Stimulated activated naive CD8-positive, alpha-beta T cell treated with anti-CD3 and anti-CD28 coated beads, Interleukin-15, Interleukin-2, amounts not matched to agents 100 ng/mL and 50 ng/mL, for 24 hours (primary cell): ENCODE measurements at regions not wholly inside any gene's neighbourhood (a gene's known extent, or its start where the extent isn't known, plus 50 kb on each side); places are given as distances from the start of the nearest gene placed in this dataset.
"Not testable (repeated sequence)": the region's sequence is repeated elsewhere in the genome, so short reads cannot be mapped to it uniquely, and the experiment has no call there.

Experiments
- H3K27ac Mint-ChIP-seq: one replicate; pipeline ENCODE4 v1.8.0; 2021; ENCODE audit warnings: mild to moderate bottlenecking, mixed read lengths
- H3K27me3 Mint-ChIP-seq: one replicate; pipeline ENCODE4 v1.8.0; 2021; ENCODE audit warnings: mixed read lengths
- H3K36me3 Mint-ChIP-seq: one replicate; pipeline ENCODE4 v1.8.0; 2021; ENCODE audit warnings: low read depth, mixed read lengths
- H3K4me1 Mint-ChIP-seq: one replicate; pipeline ENCODE4 v1.8.0; 2021; ENCODE audit warnings: low read depth, mixed read lengths
- H3K4me3 Mint-ChIP-seq: one replicate; pipeline ENCODE4 v1.8.0; 2021; ENCODE audit warnings: mild to moderate bottlenecking, mixed read lengths
- H3K9me3 Mint-ChIP-seq: one replicate; pipeline ENCODE4 v1.8.0; 2021; ENCODE audit warnings: mixed read lengths

DNA sequence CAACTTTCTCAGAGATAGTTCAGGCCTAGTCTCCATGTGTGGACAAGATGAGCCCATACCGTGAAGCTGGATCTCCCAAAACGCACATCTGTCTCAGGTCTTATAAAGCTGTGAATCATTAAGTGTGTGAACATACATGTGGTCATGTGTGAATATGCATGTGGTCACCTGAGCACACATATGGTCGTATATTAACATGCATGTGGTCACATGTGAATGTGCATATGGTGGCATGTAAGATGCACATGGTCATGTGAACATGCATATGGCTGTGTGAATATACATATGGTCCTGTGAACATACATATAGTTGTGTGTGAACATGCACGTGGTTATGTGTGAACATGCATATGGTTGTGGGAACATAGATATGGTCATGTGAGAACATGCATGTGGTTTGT is 172.5 kb upstream of the PZP start:
- H3K27me3 Mint-ChIP-seq: no peaks in the 10 kb centered on the region
- no peak overlapping the region for H3K4me3 Mint-ChIP-seq
- H3K27ac Mint-ChIP-seq: no peak overlapping the region
- H3K36me3 Mint-ChIP-seq: no peaks in the 10 kb centered on the region
- H3K9me3 Mint-ChIP-seq: no peaks in the 10 kb centered on the region
- H3K4me1 Mint-ChIP-seq: no peaks in the 10 kb centered on the region

DNA sequence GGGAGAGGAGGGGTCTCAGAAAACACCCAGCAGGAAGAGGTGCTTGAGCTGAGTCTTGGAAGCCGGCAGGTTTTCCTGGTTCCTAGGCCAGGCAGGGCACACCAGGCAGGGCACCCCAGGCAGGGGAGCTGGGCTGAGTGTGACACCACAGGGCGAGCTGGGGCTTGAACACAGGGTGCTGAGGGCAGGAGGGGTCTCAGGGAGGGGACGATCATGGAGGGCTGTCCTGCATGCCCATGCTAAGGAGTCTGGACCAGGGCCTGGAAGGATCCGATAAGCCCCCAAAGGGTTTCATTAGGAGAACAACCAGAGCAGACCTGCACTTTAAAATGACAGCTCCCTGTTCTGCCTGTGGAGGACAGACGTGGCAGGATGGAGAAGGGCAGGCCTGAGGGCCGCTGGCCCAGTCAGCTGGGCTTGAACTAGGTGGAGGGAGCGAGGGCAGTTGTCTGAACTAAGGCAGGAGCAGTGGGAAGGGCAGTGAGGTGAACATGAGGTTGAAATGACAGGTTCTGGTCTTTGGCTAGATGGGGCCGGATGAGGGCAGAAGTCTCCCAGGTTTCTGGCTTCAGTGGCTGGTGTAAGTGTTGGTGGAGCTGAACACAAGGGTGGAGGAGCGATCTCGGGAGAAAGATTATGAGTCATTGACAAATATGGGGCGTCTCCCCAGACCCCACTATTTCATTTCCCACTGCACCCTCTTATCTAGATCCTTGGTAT is 171.0 kb upstream of the PZP start:
- Mint-ChIP-seq H3K36me3 (no peaks in the 10 kb centered on the region), H3K27ac (no peak overlapping the region), H3K4me3 (no peak overlapping the region), H3K9me3 (no peaks in the 10 kb centered on the region), H3K4me1 (no peaks in the 10 kb centered on the region), H3K27me3 (no peaks in the 10 kb centered on the region)

DNA sequence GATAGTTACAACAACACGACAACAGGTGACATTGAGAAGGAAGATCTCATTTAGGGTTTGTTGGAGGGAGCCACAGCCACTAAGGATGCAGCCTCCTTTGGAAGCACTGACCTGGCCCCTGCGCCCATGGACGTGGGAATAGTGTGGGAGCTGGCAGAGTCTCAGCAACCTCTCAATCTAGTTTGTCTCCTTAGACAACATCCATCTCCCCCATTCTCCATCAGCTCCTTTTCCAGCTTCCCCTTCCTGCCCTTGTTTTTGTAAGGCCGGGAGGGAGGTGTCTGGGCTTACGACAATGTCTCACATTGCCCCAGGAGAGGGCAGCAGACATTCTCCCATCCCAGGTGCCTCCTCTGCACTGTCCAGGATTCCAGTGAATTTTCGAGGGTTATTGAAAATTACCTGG is 170.2 kb upstream of the PZP start:
- H3K4me3 Mint-ChIP-seq: no peak overlapping the region

DNA sequence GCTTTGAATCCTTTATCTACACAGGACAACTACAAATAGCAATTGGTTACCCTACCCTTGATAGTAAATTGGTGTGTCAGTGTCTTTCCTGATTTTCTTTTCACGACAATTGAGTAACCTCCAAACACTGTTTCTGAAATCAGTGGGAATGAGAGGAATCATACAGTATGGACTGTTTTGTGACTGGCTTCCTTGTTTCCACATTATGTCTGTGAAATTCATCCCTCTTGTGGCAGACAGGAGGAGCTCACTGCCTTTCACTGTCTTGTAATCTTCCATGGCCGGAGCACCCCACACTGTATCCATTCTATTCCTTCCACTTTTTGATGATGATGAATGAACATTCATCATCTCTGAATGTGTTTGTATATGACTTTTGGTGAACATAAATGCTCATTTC is 164.0 kb upstream of the PZP start:
- Mint-ChIP-seq H3K36me3 (no peaks in the 10 kb centered on the region), H3K9me3 (no peaks in the 10 kb centered on the region), H3K4me1 (peaks cover 10% of the 10 kb centered on the region), H3K27ac (no peak overlapping the region), H3K4me3 (no peak overlapping the region), H3K27me3 (no peaks in the 10 kb centered on the region)

More for the DNA sequence above, 170.2 kb upstream of the PZP start:
- Mint-ChIP-seq H3K36me3 (no peaks in the 10 kb centered on the region), H3K9me3 (no peaks in the 10 kb centered on the region), H3K4me1 (no peaks in the 10 kb centered on the region), H3K27ac (no peak overlapping the region), H3K27me3 (no peaks in the 10 kb centered on the region)

DNA sequence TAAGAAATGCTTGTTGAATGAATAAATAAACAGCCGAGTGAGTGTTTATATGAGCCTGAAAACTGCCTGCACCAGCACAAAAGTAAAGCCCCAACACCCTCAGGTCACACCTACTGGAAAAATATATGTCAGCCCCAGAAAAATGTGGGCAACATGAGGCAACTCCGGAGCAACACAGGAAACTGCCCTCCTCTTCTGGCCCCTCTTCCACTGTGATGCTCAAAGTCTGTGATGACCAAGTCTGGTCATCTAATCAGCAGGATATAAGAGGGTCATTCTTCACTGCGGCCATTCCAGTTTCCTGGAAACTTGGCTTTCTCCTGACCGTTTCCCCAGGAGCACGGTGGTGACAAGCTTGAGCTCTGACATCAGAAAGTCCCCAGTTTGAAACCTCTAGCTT is 159.6 kb upstream of the PZP start:
- Mint-ChIP-seq H3K27ac (no peak overlapping the region), H3K4me3 (no peak overlapping the region), H3K27me3 (peaks cover 9% of the 10 kb centered on the region), H3K4me1 (peaks cover 41% of the 10 kb centered on the region), H3K9me3 (no peaks in the 10 kb centered on the region), H3K36me3 (no peaks in the 10 kb centered on the region)

DNA sequence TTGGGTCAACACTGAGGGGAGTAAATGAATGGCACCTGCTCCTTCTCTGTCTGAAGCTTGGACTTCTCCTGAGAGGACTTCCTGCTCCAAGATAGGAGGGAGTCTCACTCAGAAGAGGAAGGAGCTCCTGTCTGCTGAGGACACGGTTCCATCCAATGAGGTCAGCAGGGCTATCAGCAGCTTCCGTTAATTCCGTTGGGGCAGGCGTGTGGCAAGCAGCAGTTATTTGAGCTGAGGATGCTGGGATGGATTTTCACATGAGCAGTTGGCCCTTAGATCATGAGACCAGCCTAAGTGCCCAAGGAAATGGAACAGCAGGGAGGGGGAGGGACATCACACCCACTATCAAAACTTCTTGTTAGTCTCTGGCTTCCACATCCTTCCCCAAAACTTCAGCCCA is 159.0 kb upstream of the PZP start:
- H3K27me3 Mint-ChIP-seq: peaks cover 9% of the 10 kb centered on the region
- H3K36me3 Mint-ChIP-seq: no peaks in the 10 kb centered on the region
- peaks cover 41% of the 10 kb centered on the region for H3K4me1 Mint-ChIP-seq
- no peak overlapping the region for H3K27ac Mint-ChIP-seq
- no peak overlapping the region for H3K4me3 Mint-ChIP-seq
- no peaks in the 10 kb centered on the region for H3K9me3 Mint-ChIP-seq

DNA sequence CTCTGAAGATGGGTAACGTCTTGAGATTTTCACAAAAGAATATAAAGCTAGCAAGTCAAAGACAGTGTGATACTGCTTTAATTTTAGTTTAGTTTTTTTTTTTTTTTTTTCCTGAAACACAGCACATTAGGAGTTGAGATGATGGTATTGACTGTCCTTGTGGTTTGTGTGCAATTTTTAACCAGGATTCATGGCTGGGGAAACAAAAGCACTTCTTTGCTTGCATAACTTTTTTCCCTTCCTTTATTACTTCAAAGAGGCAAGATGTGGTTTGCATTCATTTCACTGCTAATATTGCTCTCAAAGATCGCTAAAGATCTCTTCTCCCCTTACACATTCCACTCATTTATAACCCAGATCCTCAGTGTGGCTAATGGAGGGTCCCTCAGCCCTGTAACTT is 157.1 kb upstream of the PZP start:
- H3K27me3 Mint-ChIP-seq: peaks cover 9% of the 10 kb centered on the region
- H3K27ac Mint-ChIP-seq: no peak overlapping the region
- H3K36me3 Mint-ChIP-seq: no peaks in the 10 kb centered on the region
- H3K4me1 Mint-ChIP-seq: peaks cover 41% of the 10 kb centered on the region
- H3K9me3 Mint-ChIP-seq: no peaks in the 10 kb centered on the region
- no peak overlapping the region for H3K4me3 Mint-ChIP-seq

DNA sequence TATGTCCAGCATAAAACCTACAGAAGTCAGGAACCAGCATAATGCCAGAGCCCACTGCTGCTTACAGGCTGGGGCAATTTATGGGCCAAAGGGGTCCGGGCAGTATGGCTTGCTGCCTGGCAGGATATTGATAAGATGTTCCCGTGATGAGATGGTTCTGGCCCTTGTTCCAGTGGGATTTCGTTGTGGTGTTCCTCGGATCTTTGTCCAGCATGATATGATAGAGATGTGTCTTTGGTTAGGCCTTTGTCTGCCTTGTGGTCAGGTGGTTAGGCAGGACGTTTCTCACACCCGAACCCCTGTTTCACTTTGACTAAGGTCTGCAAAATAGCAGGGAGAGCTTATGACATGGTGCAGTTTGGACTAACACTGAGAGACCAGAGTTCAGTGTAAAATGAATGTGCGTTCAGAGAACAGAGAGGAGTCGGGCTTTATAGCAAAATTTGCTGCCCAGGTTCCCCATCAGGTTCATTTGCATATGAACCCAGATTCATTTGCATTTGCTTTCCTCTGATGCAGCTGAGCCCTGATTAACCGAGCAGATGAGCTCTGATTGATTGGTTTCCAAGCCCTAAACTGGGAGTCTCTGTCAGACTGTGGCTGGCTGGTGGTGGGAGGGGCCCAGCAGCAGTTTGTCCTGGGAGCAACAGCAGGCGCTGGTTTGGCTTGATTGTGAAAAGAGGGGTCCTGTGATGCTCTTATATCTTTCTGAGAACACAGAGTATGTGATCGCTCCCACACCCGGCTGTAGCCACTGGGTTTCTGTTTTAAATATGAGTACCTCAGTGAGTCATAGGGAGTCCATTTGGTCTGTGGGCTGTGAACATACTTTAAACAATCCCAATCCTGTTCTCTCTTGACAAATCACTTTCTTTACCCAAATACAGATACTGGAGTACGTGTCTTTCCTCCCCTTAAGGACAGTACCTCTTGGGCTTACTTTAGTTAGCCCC is 156.3 kb upstream of the PZP start:
- Mint-ChIP-seq H3K27ac (peak overlapping the region; percentile 46), H3K36me3 (no peaks in the 10 kb centered on the region), H3K27me3 (peaks cover 9% of the 10 kb centered on the region), H3K4me1 (peaks cover 41% of the 10 kb centered on the region), H3K9me3 (no peaks in the 10 kb centered on the region), H3K4me3 (peak overlapping the region; percentile 31)

DNA sequence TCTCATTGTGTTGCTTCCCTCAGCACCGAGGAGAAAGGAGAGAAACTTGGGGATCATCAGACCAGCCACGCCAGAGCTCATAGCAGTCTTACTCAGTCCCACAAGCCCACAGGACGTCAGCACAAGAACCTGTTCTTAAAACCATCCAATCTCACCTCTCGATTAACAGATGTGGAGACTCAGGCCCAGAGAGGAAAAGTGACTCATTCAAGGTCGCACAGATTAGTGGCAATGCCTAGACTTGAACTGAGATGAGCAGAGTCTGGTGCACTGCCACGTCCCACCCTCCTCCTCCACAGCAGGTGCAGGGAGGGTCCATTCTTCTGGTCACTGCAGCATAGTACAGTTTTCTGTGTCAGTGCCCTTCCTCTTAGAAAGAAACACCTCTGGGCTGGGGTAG is 154.9 kb upstream of the PZP start:
- no peaks in the 10 kb centered on the region for H3K9me3 Mint-ChIP-seq
- H3K27me3 Mint-ChIP-seq: peaks cover 9% of the 10 kb centered on the region
- H3K4me1 Mint-ChIP-seq: peaks cover 39% of the 10 kb centered on the region
- no peak overlapping the region for H3K4me3 Mint-ChIP-seq
- no peaks in the 10 kb centered on the region for H3K36me3 Mint-ChIP-seq
- no peak overlapping the region for H3K27ac Mint-ChIP-seq

DNA sequence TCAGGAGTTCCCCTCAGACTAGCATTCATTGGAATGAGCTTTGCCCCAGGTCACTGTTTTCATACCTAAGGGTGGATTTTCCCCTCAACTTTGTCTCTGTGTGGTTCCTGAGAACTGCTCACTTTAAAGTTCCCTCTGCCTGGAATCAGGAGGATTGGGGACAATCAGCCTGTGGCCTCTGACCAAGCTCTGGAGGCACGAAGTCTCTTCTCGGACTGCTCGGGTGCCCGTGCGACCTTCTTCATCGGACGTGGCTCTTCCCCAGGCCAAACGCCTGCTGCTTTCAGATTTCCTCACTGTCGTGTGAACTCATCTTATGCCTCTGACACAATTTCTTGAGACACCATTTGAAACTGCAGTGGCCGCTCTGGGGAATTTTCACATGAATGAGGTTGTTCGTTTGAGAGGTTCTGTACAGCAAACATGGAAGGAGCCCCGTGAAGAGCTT is 153.7 kb upstream of the PZP start:
- no peak overlapping the region for H3K27ac Mint-ChIP-seq
- H3K4me1 Mint-ChIP-seq: peaks cover 32% of the 10 kb centered on the region
- H3K4me3 Mint-ChIP-seq: no peak overlapping the region
- no peaks in the 10 kb centered on the region for H3K36me3 Mint-ChIP-seq
- H3K27me3 Mint-ChIP-seq: peaks cover 9% of the 10 kb centered on the region
- no peaks in the 10 kb centered on the region for H3K9me3 Mint-ChIP-seq

DNA sequence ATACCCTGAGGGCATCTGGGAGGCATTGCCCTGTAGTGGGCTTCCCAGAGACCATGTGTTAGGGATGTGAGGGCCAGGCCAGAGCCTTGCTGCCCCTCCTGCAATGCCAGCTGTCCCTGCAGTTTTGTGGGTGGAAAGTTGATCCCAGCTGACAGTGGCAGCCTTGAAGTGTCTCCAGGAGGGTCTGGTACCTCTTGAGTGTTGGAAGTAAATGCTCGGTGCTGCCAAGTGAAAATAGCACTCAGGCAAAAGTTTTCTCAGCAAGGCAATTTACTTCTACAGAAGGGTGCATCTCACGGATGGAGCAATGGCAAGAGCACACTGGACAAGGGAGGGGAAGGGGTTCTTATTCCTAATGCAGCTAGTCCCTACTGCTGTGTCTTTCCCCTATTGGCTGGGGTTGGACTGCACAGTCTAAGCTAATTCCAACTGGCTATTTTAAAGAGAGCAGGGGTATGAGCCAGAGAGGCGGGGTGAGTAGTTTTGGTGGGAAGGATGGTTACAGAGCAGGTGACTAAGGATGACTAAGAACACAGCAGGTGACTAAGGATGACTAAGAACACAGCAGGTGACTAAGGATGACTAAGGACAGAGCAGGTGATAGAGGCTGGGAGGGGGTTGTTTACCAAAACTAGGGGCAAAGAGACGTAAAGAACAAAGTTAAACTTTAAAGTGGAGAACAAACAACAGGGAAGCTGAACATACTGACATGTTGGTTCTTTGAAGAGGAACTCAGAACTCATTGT is 146.0 kb upstream of the PZP start:
- H3K4me1 Mint-ChIP-seq, H3K4me3 Mint-ChIP-seq, H3K9me3 Mint-ChIP-seq, H3K27ac Mint-ChIP-seq, H3K27me3 Mint-ChIP-seq: not testable (repeated sequence)
- peaks cover 26% of the 10 kb centered on the region for H3K36me3 Mint-ChIP-seq

DNA sequence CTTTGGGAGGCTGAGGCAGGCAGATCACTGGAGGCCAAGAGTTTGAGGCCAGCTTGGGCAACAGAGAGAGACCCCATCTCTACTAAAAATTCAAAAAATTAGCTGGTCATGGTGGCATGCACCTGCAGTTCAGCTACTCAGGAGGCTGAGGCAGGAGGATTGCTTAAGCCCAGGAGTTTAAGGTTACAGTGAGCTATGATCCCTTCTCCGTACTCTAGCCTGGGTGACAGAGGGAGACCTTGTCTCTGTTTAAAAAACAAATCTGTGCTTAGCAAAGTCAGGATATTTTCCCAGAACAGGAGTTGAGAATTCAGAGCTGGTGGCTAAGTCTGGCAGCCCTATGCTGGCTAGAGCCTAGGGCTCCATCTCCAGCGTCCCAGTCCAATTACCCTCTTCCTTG is 142.9 kb upstream of the PZP start:
- Mint-ChIP-seq H3K4me3 (no peak overlapping the region), H3K9me3 (peaks cover 9% of the 10 kb centered on the region), H3K4me1 (peaks cover 17% of the 10 kb centered on the region), H3K36me3 (peaks cover 26% of the 10 kb centered on the region), H3K27me3 (no peaks in the 10 kb centered on the region), H3K27ac (no peak overlapping the region)

DNA sequence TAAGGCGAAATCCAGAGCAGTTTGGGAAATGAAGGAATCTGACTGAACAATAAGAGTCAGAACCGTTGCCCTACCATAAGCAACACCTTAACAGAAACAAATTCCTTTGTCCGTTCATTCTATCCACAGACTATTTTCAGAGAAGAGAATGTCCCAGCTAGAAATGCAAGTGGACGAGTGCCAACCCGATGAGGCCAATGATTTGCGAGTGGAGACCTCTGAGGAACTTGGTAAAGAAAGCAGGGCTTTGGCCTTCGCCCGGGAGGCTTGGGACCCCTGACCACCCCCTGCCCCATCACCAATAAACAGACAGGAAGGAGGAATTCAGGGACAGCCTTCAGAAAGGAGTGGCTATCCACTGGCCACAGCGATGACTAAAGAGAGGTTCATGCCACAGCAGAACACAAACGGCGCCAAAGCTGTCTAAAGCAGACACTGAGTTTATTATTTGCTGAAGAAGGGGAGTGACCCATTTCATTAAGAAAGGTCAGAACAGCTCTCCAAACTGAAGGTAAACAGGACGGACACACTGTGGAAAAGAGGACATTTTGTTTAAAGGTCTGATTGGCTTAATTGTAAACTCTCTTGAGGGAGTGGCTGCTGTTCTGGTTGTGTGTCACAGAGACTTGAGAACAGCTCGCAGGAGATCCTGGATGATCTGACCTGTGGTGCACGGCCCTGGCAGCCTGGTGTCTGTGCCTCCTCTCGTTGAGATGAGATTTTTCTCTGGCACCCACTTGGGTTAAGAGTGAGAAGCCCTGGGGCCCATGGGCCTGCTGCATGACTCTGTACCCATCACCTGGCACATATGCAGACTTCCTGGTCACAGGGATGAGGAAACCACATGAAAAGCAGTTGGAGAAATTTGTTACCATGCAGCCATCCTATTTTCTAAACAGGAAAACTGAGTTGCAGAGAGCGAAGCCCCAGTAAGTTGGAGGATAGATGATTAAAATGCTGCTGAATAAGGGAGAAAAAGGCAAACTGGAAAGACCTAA is 142.0 kb upstream of the PZP start:
- Mint-ChIP-seq H3K4me3 (no peak overlapping the region), H3K9me3 (peaks cover 9% of the 10 kb centered on the region), H3K27ac (no peak overlapping the region), H3K4me1 (peaks cover 23% of the 10 kb centered on the region), H3K36me3 (peaks cover 26% of the 10 kb centered on the region), H3K27me3 (no peaks in the 10 kb centered on the region)

DNA sequence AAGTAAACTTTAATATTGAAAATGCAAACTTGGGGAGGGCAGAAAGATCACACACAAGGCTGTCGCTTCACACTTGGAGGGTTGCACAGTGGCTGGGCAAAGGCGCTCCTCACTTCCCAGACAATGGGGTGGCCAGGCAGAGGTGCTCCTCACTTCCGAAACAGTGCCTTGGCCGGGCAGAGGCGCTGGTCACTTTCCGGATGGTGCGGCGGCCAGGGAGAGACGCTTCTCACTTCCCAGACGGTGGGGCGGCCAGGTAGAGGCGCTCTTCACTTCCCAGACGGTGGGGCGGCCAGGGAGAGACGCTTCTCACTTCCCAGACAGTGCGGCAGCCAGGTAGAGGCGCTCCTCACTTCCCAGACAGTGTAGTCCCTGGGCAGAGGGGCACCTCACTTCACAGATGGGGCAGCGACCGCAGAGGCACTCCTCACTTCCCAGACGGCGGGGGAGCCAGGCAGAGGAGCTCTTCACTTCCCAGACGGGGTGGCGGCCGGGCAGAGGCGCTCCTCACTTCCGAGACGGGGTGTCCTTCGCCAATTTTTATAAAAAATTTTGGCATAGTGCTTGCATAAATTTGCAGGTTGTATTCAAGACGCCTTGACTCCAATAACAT is 140.8 kb upstream of the PZP start:
- Mint-ChIP-seq H3K36me3 (peaks cover 18% of the 10 kb centered on the region), H3K4me3 (no peak overlapping the region), H3K9me3 (peaks cover 1% of the 10 kb centered on the region), H3K4me1 (peaks cover 28% of the 10 kb centered on the region), H3K27me3 (no peaks in the 10 kb centered on the region), H3K27ac (no peak overlapping the region)
